B cell (primary cell): ENCODE measurements at regions not wholly inside any gene's neighbourhood (a gene's known extent, or its start where the extent isn't known, plus 50 kb on each side); places are given as distances from the start of the nearest gene placed in this dataset.

ENCODE experiments used
- ATAC-seq: fragments of 200-7000 bp; cut with Tn5 transposase; one replicate; pipeline ENCODE4 v1.10.0; 2021; ENCODE audit warnings: low read depth, mild to moderate bottlenecking, moderate number of reproducible peaks, moderate library complexity
- CTCF ChIA-PET: fragments of 350-600 bp; sonication (Branson Sonifier 250); formaldehyde crosslinking; loops from one replicate; lab custom pipeline; 2021; ENCODE audit warnings: antibody characterized with exemption, inconsistent platforms; lab: Charles Lee
- POLR2A ChIA-PET: fragments of 350-600 bp; sonication (Branson Sonifier 250); formaldehyde crosslinking; loops from one replicate; lab custom pipeline; 2021; ENCODE audit warnings: antibody characterized with exemption; lab: Charles Lee
- DNase-seq: peaks from one replicate; pipeline ENCODE4 v3.0.0; 2013
- H2AFZ ChIP-seq: 2 replicates; pipeline ENCODE4 v1.6.1; 2012; ENCODE audit warnings: mild to moderate bottlenecking, low read depth, low read length; ENCODE audit not compliant: insufficient read depth, poor library complexity, severe bottlenecking
- H3K27ac ChIP-seq, 2 donors: 1 replicate in 1 of 2; 2 replicates in 1 of 2; pipeline ENCODE4 v1.5.1; 2012 to 2013; ENCODE audit warnings: low read length in 2 of 2, mild to moderate bottlenecking in 2 of 2, moderate library complexity in 1 of 2
- H3K27me3 ChIP-seq, 4 experiments: fragments of 200-600 bp in 1 of 4; sonication (generic) in 1 of 4; replicated peaks in 1 of 4; 1 replicate in 2 of 4; 2 replicates in 2 of 4; pipeline versions ENCODE4 v1.6.1 to v1.7.0; 2013 to 2016; ENCODE audit warnings: low read length in 3 of 4, mild to moderate bottlenecking in 2 of 4, mixed read lengths in 1 of 4, moderate library complexity in 1 of 4; ENCODE audit not compliant: insufficient read depth in 4 of 4, control insufficient read depth in 3 of 4; ENCODE audit errors: control extremely low read depth in 1 of 4
- H3K36me3 ChIP-seq, 2 experiments: replicated peaks in 1 of 2; 1 replicate in 1 of 2; 2 replicates in 1 of 2; pipeline versions ENCODE4 v1.6.1 to v1.7.1; 2013; ENCODE audit warnings: low read length in 1 of 2; ENCODE audit not compliant: insufficient read depth in 2 of 2, control insufficient read depth in 1 of 2; ENCODE audit errors: control extremely low read depth in 1 of 2, extremely low read depth in 1 of 2
- H3K4me1 ChIP-seq, 2 donors: fragments of 200-600 bp in 1 of 2; sonication (generic) in 1 of 2; 1 replicate in 1 of 2; 2 replicates in 1 of 2; pipeline versions ENCODE4 v1.5.1 to v1.6.1; 2013 to 2017; ENCODE audit warnings: low read length in 2 of 2; ENCODE audit not compliant: control insufficient read depth in 2 of 2, insufficient read depth in 2 of 2
- H3K4me2 ChIP-seq: replicated peaks from 2 replicates; pipeline ENCODE3; 2012; ENCODE audit warnings: mild to moderate bottlenecking, low read depth, low read length; ENCODE audit not compliant: poor library complexity, severe bottlenecking
- H3K4me3 ChIP-seq, 5 experiments: fragments of 200-600 bp in 1 of 5; sonication (generic) in 1 of 5; 1 replicate in 3 of 5; 2 replicates in 2 of 5; pipeline versions ENCODE4 v1.5.1 to v1.7.0; 2011 to 2016; ENCODE audit warnings: low read length in 4 of 5, mild to moderate bottlenecking in 4 of 5, low read depth in 2 of 5, control low read depth in 1 of 5, moderate library complexity in 1 of 5; ENCODE audit not compliant: insufficient read depth in 1 of 5; ENCODE audit errors: control extremely low read depth in 1 of 5, extremely low read depth in 1 of 5
- H3K79me2 ChIP-seq: fragments of 200-600 bp; sonication (generic); one replicate; pipeline ENCODE4 v1.6.0; 2016; ENCODE audit warnings: low read length; ENCODE audit not compliant: control insufficient read depth, insufficient read depth
- H3K9ac ChIP-seq: fragments of 200-600 bp; sonication (generic); 2 replicates; pipeline ENCODE4 v1.6.1; 2017; ENCODE audit warnings: mild to moderate bottlenecking, low read length, moderate library complexity
- H3K9me3 ChIP-seq, 3 donors: one replicate each; pipeline versions ENCODE4 v1.6.1 to v1.7.1; 2013; ENCODE audit warnings: low read length in 2 of 3; ENCODE audit not compliant: control insufficient read depth in 2 of 3, insufficient read depth in 1 of 3; ENCODE audit errors: control extremely low read depth in 1 of 3
- H4K20me1 ChIP-seq: 2 replicates; pipeline ENCODE4 v1.6.0; 2012; ENCODE audit warnings: mild to moderate bottlenecking, low read length; ENCODE audit not compliant: insufficient read depth, control insufficient read depth, poor library complexity, severe bottlenecking
- H3K27ac Mint-ChIP-seq: one replicate; pipeline ENCODE4 v1.8.0; 2021; ENCODE audit warnings: mixed read lengths
- H3K27me3 Mint-ChIP-seq: one replicate; pipeline ENCODE4 v1.8.0; 2021; ENCODE audit warnings: mixed read lengths
- H3K4me1 Mint-ChIP-seq: one replicate; pipeline ENCODE4 v1.8.0; 2021; ENCODE audit warnings: mixed read lengths
- H3K4me3 Mint-ChIP-seq: one replicate; pipeline ENCODE4 v1.8.0; 2021; ENCODE audit warnings: mixed read lengths
- H3K9me3 Mint-ChIP-seq: one replicate; pipeline ENCODE4 v1.8.0; 2022; ENCODE audit warnings: mixed read lengths; ENCODE audit not compliant: insufficient read depth
- CTCF ChIP-seq: fragments of 200-600 bp; IDR thresholded peaks from one replicate; pipeline ENCODE4 v1.8.0; 2022; ENCODE audit warnings: antibody characterized with exemption, mild to moderate bottlenecking
- EZH2 ChIP-seq: IDR thresholded peaks from 2 replicates; pipeline ENCODE4 v1.6.1; 2012; ENCODE audit warnings: borderline replicate concordance, low read depth, mild to moderate bottlenecking, moderate library complexity, low read length; ENCODE audit not compliant: insufficient read depth, poor library complexity, severe bottlenecking
- WGBS: methylation state at CpG from one replicate; pipeline ENCODE4 v1.1.5; 2013; ENCODE audit warnings: missing lambda C conversion rate; ENCODE audit not compliant: insufficient coverage; 5-methylcytosine and 5-hydroxymethylcytosine counted together
- intact Hi-C: fragments of 100-400 bp; cut with micrococcal nuclease; formaldehyde crosslinking; loops from one replicate; pipeline ENCODE4 v1.10.0; 2022

- ATAC-seq (no peak), DNase-seq (no peak)
- H3K4me3 Mint-ChIP-seq: no peak overlapping the region
- no peaks in the 10 kb centered on the region for H3K36me3 ChIP-seq
- H3K27ac ChIP-seq: no peak overlapping the region
- H3K4me1 Mint-ChIP-seq: no peaks in the 10 kb centered on the region
- H4K20me1 ChIP-seq: no peaks in the 10 kb centered on the region
- intact Hi-C loops: no loop called here
- no peak overlapping the region for H3K9ac ChIP-seq
- POLR2A ChIA-PET: no interaction called here
- H3K9me3 ChIP-seq: no peaks in the 10 kb centered on the region
- no peaks in the 10 kb centered on the region for H3K27me3 Mint-ChIP-seq
- no peaks in the 10 kb centered on the region for H3K79me2 ChIP-seq
- TF ChIP-seq CTCF: no peak
- TF ChIP-seq EZH2: no peak
- no peaks in the 10 kb centered on the region for H3K27me3 ChIP-seq
- CTCF ChIA-PET: no interaction called here
- peaks cover 6% of the 10 kb centered on the region for H3K9me3 Mint-ChIP-seq
- no peak overlapping the region for H3K27ac Mint-ChIP-seq
- no peak overlapping the region for H3K4me3 ChIP-seq
- no peak overlapping the region for H3K4me2 ChIP-seq
- H3K4me1 ChIP-seq: no peaks in the 10 kb centered on the region
- no peak overlapping the region for H2AFZ ChIP-seq
Measured at GRCh38 chr1:216960716-216961115, 237.5 kb upstream of the ESRRG start.

- H3K4me3 Mint-ChIP-seq: no peak overlapping the region
- intact Hi-C loops: no loop called here
- DNase-seq (no peak), ATAC-seq (no peak)
- H4K20me1 ChIP-seq: no peaks in the 10 kb centered on the region
- no peak overlapping the region for H3K27ac Mint-ChIP-seq
- H3K27me3 Mint-ChIP-seq: no peaks in the 10 kb centered on the region
- no peak overlapping the region for H2AFZ ChIP-seq
- no peaks in the 10 kb centered on the region for H3K36me3 ChIP-seq
- ChIA-PET CTCF (no interaction called here), POLR2A (no interaction called here)
- no peak overlapping the region for H3K9ac ChIP-seq
- H3K27me3 ChIP-seq: no peaks in the 10 kb centered on the region
- no peak overlapping the region for H3K4me3 ChIP-seq
- H3K79me2 ChIP-seq: no peaks in the 10 kb centered on the region
- no peak overlapping the region for H3K4me2 ChIP-seq
- WGBS: 98% methylated on average over 3 of the region's 4 CpGs
- no peaks in the 10 kb centered on the region for H3K4me1 ChIP-seq
- TF ChIP-seq CTCF: no peak
- no peak for TF ChIP-seq EZH2
- no peaks in the 10 kb centered on the region for H3K9me3 ChIP-seq
- peaks cover 6% of the 10 kb centered on the region for H3K9me3 Mint-ChIP-seq
- H3K27ac ChIP-seq: no peak overlapping the region
- no peaks in the 10 kb centered on the region for H3K4me1 Mint-ChIP-seq
Measured at GRCh38 chr1:216958569-216958968, 235.3 kb upstream of the ESRRG start.
